ENCODE measurements at regions not wholly inside any gene's neighbourhood (a gene's known extent, or its start where the extent isn't known, plus 50 kb on each side); places are given as distances from the start of the nearest gene placed in this dataset.

GRCh38 chr5:4537489-4537888 is 602.6 kb upstream of the ADAMTS16 start:
- TF ChIP-seq ZFX (IDR thresholded peaks at IDR 0.05; ENCODE audit: borderline replicate concordance) = no peak
- TF ChIP-seq CTCF (IDR thresholded peaks at IDR 0.05) = no peak

Measured in 22Rv1 (cell line).